IPS DF 6.9 (cell line): ENCODE measurements at regions not wholly inside any gene's neighbourhood (a gene's known extent, or its start where the extent isn't known, plus 50 kb on each side); places are given as distances from the start of the nearest gene placed in this dataset.

Experiments used
- DNase-seq: peaks from one replicate; pipeline ENCODE4 v3.0.0-alpha.2; 2013; ENCODE audit warnings: low read depth, low spot score
- H3K27ac ChIP-seq: one replicate; pipeline ENCODE4 v1.5.1; 2013; ENCODE audit warnings: low read length, control low read depth
- H3K27me3 ChIP-seq: 2 replicates; pipeline ENCODE4 v1.6.1; 2013; ENCODE audit warnings: mild to moderate bottlenecking, low read length; ENCODE audit not compliant: control insufficient read depth, insufficient read depth
- H3K36me3 ChIP-seq: 2 replicates; pipeline ENCODE4 v1.6.1; 2013; ENCODE audit warnings: low read length; ENCODE audit not compliant: control insufficient read depth, insufficient read depth
- H3K4me1 ChIP-seq: 2 replicates; pipeline ENCODE4 v1.6.1; 2013; ENCODE audit warnings: low read length; ENCODE audit not compliant: control insufficient read depth, insufficient read depth
- H3K4me3 ChIP-seq: 2 replicates; pipeline ENCODE4 v1.5.1; 2013; ENCODE audit warnings: mild to moderate bottlenecking, low read length
- H3K9me3 ChIP-seq: 2 replicates; pipeline ENCODE4 v1.6.1; 2013; ENCODE audit warnings: low read length, inconsistent platforms; ENCODE audit not compliant: control insufficient read depth, insufficient read depth
- WGBS: extraction: QIAGEN DNeasy Blood & Tissue Kit; methylation state at CpG from one replicate; pipeline ENCODE4 v1.1.7; 2013; ENCODE audit warnings: mixed read lengths, missing lambda C conversion rate; ENCODE audit not compliant: insufficient read length, insufficient coverage; 5-methylcytosine and 5-hydroxymethylcytosine counted together

DNA sequence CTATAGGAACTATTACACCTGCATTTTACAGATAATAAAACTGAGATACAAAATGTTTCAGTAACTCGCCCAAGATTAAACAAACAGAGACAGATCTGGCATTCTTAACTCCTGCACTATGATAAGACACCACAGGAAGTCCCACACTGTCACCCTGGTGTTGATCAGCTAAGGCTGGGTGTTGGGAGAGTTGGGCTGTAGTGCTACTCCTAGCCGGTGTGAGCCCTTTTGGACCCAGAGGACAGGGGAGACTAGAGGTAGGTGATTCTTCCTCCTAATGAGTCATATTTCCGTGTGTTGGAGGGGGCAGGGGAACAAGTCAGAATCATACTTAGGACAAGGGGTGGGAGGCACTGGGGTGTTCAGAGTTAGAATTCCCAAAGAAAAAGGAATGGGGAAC is 353.2 kb upstream of the TENM4 start:
- no peak overlapping the region for H3K4me3 ChIP-seq
- no CpG with 5 or more reads among the region's 3 CpGs for WGBS
- no peaks in the 10 kb centered on the region for H3K9me3 ChIP-seq
- H3K27ac ChIP-seq = no peak overlapping the region
- H3K36me3 ChIP-seq = no peaks in the 10 kb centered on the region
- H3K4me1 ChIP-seq = no peaks in the 10 kb centered on the region
- DNase-seq = no peak
- no peaks in the 10 kb centered on the region; the same call in 1 of the 2 replicates for H3K27me3 ChIP-seq

DNA sequence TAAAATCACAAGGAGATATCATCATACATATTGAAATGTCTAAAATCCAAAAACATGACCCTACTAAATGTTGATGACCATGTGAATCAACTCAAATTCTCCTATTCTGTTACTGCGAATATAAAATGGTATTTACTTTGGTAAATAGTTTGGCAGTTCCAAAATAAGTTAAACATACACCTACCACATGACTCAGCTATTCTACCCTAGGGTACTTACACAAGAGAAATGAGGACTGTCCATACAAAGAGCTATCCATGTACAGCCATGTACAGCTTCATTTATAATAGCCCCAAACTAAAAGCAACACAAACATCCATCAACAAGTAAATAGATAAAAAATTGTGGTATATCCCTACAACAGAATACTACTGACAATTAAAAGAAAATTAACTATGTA is 346.1 kb upstream of the TENM4 start:
- H3K9me3 ChIP-seq = no peaks in the 10 kb centered on the region
- no peak overlapping the region for H3K4me3 ChIP-seq
- no peak overlapping the region for H3K27ac ChIP-seq
- H3K36me3 ChIP-seq = no peaks in the 10 kb centered on the region
- no CpG with 5 or more reads among the region's 1 CpG for WGBS
- no peaks in the 10 kb centered on the region for H3K27me3 ChIP-seq
- H3K4me1 ChIP-seq = no peaks in the 10 kb centered on the region
- no peak for DNase-seq

DNA sequence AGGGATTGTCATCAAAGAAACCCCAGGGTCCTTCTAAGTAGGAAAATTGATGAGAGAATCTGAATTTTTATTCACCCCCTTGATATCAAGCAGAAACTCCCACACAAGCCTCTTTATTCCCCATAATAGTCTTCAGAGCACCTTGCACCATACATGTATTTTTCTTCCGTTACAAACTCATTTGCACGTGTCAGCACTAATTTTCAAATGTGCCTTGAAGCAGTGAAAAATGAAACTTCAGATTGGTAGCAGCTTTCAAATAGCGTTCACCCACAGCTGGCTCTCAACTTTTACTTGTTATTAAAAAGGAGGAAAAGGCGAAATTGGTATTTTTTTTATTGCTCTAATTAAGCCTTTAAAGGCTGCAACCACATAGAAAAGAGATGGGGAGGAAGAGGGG is 343.0 kb upstream of the TENM4 start:
- H3K27ac ChIP-seq = no peak overlapping the region

DNA sequence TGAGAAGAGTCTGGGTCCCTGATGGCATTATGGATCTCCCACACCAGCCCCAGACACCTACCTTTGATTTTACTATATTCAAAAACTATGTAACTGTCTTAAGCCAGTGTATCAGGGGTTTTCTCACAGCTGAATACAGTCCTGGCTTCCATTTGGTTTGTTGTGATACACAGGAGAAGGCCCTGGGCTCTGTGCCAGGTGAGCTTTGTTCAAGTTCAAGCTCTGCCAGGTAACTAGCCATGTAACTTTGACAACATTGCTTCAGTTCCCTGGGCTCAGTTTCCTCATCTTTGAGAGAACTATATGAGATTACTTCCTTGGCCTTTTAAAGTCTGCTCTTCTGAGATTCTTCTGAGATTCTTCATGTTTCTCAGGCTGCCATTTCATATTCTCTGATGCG is 327.5 kb upstream of the TENM4 start:
- no CpG with 5 or more reads among the region's 1 CpG for WGBS
- no peak overlapping the region for H3K4me3 ChIP-seq
- H3K27me3 ChIP-seq = no peaks in the 10 kb centered on the region
- H3K9me3 ChIP-seq = no peaks in the 10 kb centered on the region
- H3K27ac ChIP-seq = no peak overlapping the region
- no peaks in the 10 kb centered on the region for H3K4me1 ChIP-seq
- H3K36me3 ChIP-seq = no peaks in the 10 kb centered on the region
- no peak for DNase-seq

More for the DNA sequence above, 343.0 kb upstream of the TENM4 start:
- Histone ChIP-seq H3K36me3 (no peaks in the 10 kb centered on the region), H3K9me3 (no peaks in the 10 kb centered on the region), H3K4me1 (no peaks in the 10 kb centered on the region), H3K27me3 (no peaks in the 10 kb centered on the region), H3K4me3 (no peak overlapping the region)
- WGBS = no CpG with 5 or more reads among the region's 4 CpGs
- no peak for DNase-seq

DNA sequence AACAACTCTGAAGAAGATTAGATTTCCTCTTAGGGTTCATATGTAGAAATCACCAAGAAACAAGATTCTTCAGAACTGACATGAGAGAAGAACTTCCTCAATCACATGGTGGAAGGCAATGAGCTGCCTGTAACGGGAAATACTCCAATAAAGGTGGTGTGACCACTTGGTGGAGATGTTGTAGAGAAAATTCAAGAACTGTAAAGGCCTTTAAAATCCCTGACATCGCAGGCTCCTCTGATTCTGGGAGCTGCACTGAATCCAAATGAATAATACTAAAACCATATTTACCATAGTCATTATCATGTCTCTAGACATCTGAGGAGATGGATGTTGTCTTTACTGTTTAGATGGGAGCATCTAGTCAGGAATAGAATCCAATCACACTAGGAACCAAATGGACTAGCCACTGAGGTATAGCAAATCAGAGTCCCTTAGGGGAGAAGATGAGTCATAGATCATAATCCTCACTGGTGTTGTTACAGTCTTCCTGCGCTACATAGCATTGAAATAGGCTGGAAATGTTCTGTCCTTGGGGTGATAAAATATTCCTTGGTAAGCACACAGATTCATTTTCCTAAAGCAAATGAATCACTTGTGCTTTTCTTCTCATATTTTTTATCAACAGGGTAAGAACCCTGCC is 321.6 kb upstream of the TENM4 start:
- Histone ChIP-seq H3K27me3 (no peaks in the 10 kb centered on the region), H3K9me3 (no peaks in the 10 kb centered on the region), H3K36me3 (no peaks in the 10 kb centered on the region), H3K27ac (no peak overlapping the region), H3K4me1 (no peaks in the 10 kb centered on the region), H3K4me3 (no peak overlapping the region)
- DNase-seq = no peak
- WGBS = no CpG with 5 or more reads among the region's 3 CpGs

DNA sequence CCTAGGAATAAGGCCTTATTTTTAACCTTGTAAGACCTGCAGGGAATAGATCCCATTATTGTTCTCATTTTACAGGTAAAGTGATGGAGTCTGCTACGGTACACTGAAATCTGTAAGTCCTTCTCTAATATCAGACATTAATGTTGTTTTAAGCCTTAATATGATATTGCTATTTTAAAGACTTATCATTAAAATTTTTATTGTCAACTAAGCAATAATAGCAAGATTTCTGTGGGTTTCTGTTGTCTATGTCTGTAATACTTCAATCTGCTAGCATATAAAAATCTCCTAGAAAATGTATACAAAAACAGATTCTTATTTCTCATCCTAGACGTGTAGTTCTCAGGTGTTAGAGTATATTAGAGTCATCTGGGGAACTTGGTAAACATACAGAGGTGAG is 317.5 kb upstream of the TENM4 start:
- WGBS = no CpG with 5 or more reads among the region's 2 CpGs
- Histone ChIP-seq H3K4me1 (no peaks in the 10 kb centered on the region), H3K9me3 (no peaks in the 10 kb centered on the region), H3K27me3 (no peaks in the 10 kb centered on the region), H3K36me3 (no peaks in the 10 kb centered on the region), H3K4me3 (no peak overlapping the region), H3K27ac (no peak overlapping the region)
- DNase-seq = no peak

DNA sequence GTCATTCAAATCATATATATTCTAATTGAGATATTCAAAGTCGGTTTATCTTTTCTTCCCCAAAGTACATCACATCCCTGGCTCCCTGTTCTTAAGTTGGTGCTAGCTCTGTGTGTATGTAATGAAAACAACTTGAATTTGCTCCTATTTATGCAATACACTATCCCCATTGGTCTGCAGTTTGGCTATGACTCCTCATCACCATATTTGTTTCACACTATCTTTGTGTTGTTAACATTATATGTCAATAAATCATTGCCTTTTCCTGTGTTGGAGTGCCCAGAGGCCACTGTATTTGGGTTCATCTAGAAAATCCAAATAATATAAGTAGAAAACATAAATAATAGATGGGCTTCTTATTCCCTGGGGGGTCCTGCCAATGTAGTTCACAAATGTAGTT is 306.6 kb upstream of the TENM4 start:
- H3K27me3 ChIP-seq = no peaks in the 10 kb centered on the region
- DNase-seq = no peak
- no CpG with 5 or more reads among the region's 1 CpG for WGBS
- H3K4me3 ChIP-seq = no peak overlapping the region
- no peaks in the 10 kb centered on the region for H3K4me1 ChIP-seq
- no peaks in the 10 kb centered on the region for H3K9me3 ChIP-seq
- no peaks in the 10 kb centered on the region for H3K36me3 ChIP-seq
- no peak overlapping the region for H3K27ac ChIP-seq

DNA sequence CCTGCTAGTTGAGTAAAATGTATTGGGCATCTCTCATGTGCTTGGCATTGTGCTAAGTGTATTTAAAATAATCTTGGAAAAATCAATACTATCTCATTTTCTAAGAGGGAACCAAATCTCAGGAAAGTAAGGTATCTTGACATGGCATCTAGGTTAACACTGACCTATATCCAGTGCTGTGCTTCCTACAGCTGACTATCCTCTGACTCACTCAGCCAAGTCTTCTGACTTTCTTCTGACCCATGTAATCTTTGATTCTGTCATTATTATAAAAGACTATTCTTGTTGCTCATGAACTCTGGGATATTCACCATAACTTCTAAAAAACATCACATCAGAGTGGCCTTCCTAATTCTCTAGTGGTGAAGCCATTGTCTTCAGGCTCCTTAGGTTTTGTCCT is 304.1 kb upstream of the TENM4 start:
- Histone ChIP-seq H3K27ac (no peak overlapping the region), H3K4me1 (no peaks in the 10 kb centered on the region), H3K4me3 (no peak overlapping the region), H3K27me3 (no peaks in the 10 kb centered on the region), H3K9me3 (no peaks in the 10 kb centered on the region), H3K36me3 (no peaks in the 10 kb centered on the region)
- no peak for DNase-seq

DNA sequence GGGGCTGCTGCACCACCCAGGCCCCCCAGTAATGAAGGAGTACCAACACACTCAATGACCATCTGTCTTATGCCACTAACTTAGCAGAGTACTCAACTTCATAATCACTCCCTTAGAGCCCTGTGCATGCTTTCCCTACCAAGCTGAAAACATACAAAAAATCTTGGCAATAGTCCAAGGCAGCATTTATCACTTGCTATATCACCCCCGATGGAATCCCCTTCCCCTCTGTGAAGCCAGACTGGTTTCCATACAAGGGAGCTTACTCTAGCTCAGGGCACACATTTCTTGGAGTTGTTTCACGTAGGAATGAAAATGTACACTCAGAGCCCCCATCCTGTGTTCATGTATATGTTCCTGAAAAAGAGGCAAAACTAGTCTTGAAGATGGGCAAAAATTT is 301.3 kb upstream of the TENM4 start:
- no peak overlapping the region for H3K4me3 ChIP-seq
- no peak overlapping the region for H3K27ac ChIP-seq
- H3K27me3 ChIP-seq = no peaks in the 10 kb centered on the region
- no peaks in the 10 kb centered on the region for H3K4me1 ChIP-seq
- no CpG with 5 or more reads among the region's 2 CpGs for WGBS
- H3K9me3 ChIP-seq = no peaks in the 10 kb centered on the region
- no peaks in the 10 kb centered on the region for H3K36me3 ChIP-seq
- no peak for DNase-seq

DNA sequence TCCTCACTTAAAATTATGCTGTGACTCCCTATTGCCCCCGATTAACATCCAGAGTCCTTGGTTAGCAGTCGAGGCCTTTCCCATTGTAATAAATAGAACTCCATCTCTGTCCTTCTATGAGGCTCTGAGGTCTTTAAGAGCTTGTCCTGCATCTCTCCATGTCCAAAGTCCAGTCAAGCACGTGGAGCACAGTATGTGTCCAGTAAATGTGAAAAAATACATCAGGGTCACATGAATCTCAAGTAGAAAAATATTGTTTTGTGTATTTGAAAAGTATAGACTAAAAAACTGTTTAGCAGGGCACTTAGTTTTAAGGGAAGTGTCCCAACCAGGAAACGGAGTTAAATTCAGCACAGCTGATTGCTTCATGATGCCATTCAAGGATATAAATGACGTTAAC is 298.8 kb upstream of the TENM4 start:
- Histone ChIP-seq H3K27ac (no peak overlapping the region), H3K9me3 (no peaks in the 10 kb centered on the region), H3K27me3 (no peaks in the 10 kb centered on the region), H3K4me1 (no peaks in the 10 kb centered on the region), H3K4me3 (no peak overlapping the region), H3K36me3 (no peaks in the 10 kb centered on the region)
- WGBS = no CpG with 5 or more reads among the region's 5 CpGs
- DNase-seq = no peak

DNA sequence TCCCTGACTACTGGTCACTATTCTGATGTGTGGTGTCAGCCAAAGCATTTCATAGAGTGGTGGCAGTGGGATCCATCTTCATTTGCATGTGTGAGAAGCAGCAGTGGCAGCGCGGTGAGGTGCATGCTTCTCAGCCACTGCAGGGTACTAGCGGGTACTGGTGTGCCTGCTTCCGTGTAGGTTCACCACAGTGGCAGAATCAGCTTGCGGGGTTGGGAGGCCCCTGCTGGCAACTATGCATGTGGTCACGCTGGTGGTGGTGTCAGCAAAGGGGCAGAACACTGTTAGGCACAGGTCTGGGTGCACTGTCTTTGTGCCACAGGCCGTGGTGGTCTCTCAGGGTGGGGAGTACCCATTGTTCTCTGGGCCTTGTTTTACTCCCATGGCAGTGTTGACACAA is 286.4 kb upstream of the TENM4 start:
- no peak overlapping the region for H3K4me3 ChIP-seq
- WGBS = no CpG with 5 or more reads among the region's 7 CpGs
- no peak for DNase-seq
- H3K27me3 ChIP-seq = no peaks in the 10 kb centered on the region
- H3K4me1 ChIP-seq = no peaks in the 10 kb centered on the region
- no peak overlapping the region for H3K27ac ChIP-seq
- no peaks in the 10 kb centered on the region for H3K9me3 ChIP-seq
- H3K36me3 ChIP-seq = no peaks in the 10 kb centered on the region
